Neuronal stem cell (in vitro differentiated cells): ENCODE measurements at regions not wholly inside any gene's neighbourhood (a gene's known extent, or its start where the extent isn't known, plus 50 kb on each side); places are given as distances from the start of the nearest gene placed in this dataset.

Experiments
- DNase-seq: peaks from one replicate; pipeline ENCODE4 v3.0.0-alpha.2; 2013; ENCODE audit warnings: low spot score
- H2AFZ ChIP-seq: one replicate; pipeline ENCODE4 v1.6.1; 2013; ENCODE audit warnings: mild to moderate bottlenecking, low read length, inconsistent platforms
- H2AK5ac ChIP-seq: 2 replicates; pipeline ENCODE4 v1.6.1; 2013; ENCODE audit warnings: low read depth, mild to moderate bottlenecking, inconsistent platforms, low read length, moderate library complexity, mixed read lengths
- H2BK120ac ChIP-seq: 2 replicates; pipeline ENCODE4 v1.6.1; 2013; ENCODE audit warnings: low read depth, mild to moderate bottlenecking, inconsistent platforms, low read length, moderate library complexity, mixed read lengths
- H2BK12ac ChIP-seq: one replicate; pipeline ENCODE4 v1.6.1; 2013; ENCODE audit warnings: low read length, inconsistent platforms
- H2BK15ac ChIP-seq: 2 replicates; pipeline ENCODE4 v1.6.1; 2013; ENCODE audit warnings: mild to moderate bottlenecking, low read length, inconsistent platforms, mixed read lengths
- H2BK5ac ChIP-seq: one replicate; pipeline ENCODE4 v1.6.1; 2013; ENCODE audit warnings: inconsistent platforms, mild to moderate bottlenecking, low read length, moderate library complexity
- H3K14ac ChIP-seq: one replicate; pipeline ENCODE4 v1.6.1; 2013; ENCODE audit warnings: low read length, inconsistent platforms
- H3K18ac ChIP-seq: 2 replicates; pipeline ENCODE4 v1.6.1; 2013; ENCODE audit warnings: low read length, inconsistent platforms
- H3K23ac ChIP-seq: 2 replicates; pipeline ENCODE4 v1.6.1; 2013; ENCODE audit warnings: low read depth, mild to moderate bottlenecking, mixed read lengths, low read length, inconsistent platforms; ENCODE audit not compliant: poor library complexity
- H3K27ac ChIP-seq: replicated peaks from 3 replicates; pipeline ENCODE4 v1.5.1; 2013; ENCODE audit warnings: low read length, inconsistent platforms
- H3K27me3 ChIP-seq, 3 experiments: 2 replicates each; pipeline ENCODE4 v1.6.1; 2013; ENCODE audit warnings: low read length in 3 of 3, mild to moderate bottlenecking in 2 of 3, inconsistent platforms in 1 of 3, low read depth in 1 of 3, mixed read lengths in 1 of 3, moderate library complexity in 1 of 3; ENCODE audit not compliant: control insufficient read depth in 3 of 3, insufficient read depth in 3 of 3
- H3K36me3 ChIP-seq, 2 donors: replicated peaks in 1 of 2; 2 replicates each; pipeline ENCODE4 v1.6.1; 2013; ENCODE audit warnings: low read length in 2 of 2; ENCODE audit not compliant: control insufficient read depth in 2 of 2, insufficient read depth in 2 of 2
- H3K4ac ChIP-seq: 2 replicates; pipeline ENCODE4 v1.6.1; 2013; ENCODE audit warnings: inconsistent platforms, mild to moderate bottlenecking, low read length, moderate library complexity
- H3K4me1 ChIP-seq, 2 donors: 1 replicate in 1 of 2; 2 replicates in 1 of 2; pipeline ENCODE4 v1.6.1; 2013; ENCODE audit warnings: low read length in 2 of 2, low read depth in 1 of 2; ENCODE audit not compliant: control insufficient read depth in 2 of 2, insufficient read depth in 1 of 2
- H3K4me2 ChIP-seq: one replicate; pipeline ENCODE4 v1.6.1; 2013; ENCODE audit warnings: mild to moderate bottlenecking, low read length, inconsistent platforms; ENCODE audit not compliant: insufficient read depth, poor library complexity, severe bottlenecking
- H3K4me3 ChIP-seq, 2 donors: 2 replicates each; pipeline ENCODE4 v1.5.1; 2013; ENCODE audit warnings: low read length in 2 of 2, mild to moderate bottlenecking in 2 of 2, inconsistent platforms in 1 of 2, moderate library complexity in 1 of 2
- H3K79me1 ChIP-seq: one replicate; pipeline ENCODE4 v1.6.1; 2013; ENCODE audit warnings: low read depth, mild to moderate bottlenecking, inconsistent platforms, low read length, moderate library complexity
- H3K9ac ChIP-seq: one replicate; pipeline ENCODE4 v1.6.1; 2013; ENCODE audit warnings: mild to moderate bottlenecking, low read depth, low read length, inconsistent platforms; ENCODE audit not compliant: poor library complexity
- H3K9me3 ChIP-seq, 2 donors: replicated peaks in 1 of 2; 2 replicates each; pipeline versions ENCODE3 to v1.6.1; 2013; ENCODE audit warnings: low read length in 2 of 2, mild to moderate bottlenecking in 2 of 2, inconsistent platforms in 1 of 2, low read depth in 1 of 2, mixed read lengths in 1 of 2, moderate library complexity in 1 of 2; ENCODE audit not compliant: control insufficient read depth in 2 of 2, insufficient read depth in 1 of 2
- H4K8ac ChIP-seq: one replicate; pipeline ENCODE4 v1.6.1; 2013; ENCODE audit warnings: low read depth, mild to moderate bottlenecking, inconsistent platforms, low read length, moderate library complexity
- H4K91ac ChIP-seq: one replicate; pipeline ENCODE4 v1.6.1; 2013; ENCODE audit warnings: low read length, low read depth, mild to moderate bottlenecking, inconsistent platforms; ENCODE audit not compliant: poor library complexity
- WGBS, 2 donors: extraction: QIAGEN DNeasy Blood & Tissue Kit; methylation state at CpG; one replicate each; pipeline ENCODE4 v1.1.7; 2013; ENCODE audit warnings: missing lambda C conversion rate in 2 of 2, mixed read lengths in 1 of 2; ENCODE audit not compliant: insufficient read length in 2 of 2, insufficient replicate concordance in 1 of 2; ENCODE audit errors: extremely low coverage in 2 of 2; 5-methylcytosine and 5-hydroxymethylcytosine counted together

DNA sequence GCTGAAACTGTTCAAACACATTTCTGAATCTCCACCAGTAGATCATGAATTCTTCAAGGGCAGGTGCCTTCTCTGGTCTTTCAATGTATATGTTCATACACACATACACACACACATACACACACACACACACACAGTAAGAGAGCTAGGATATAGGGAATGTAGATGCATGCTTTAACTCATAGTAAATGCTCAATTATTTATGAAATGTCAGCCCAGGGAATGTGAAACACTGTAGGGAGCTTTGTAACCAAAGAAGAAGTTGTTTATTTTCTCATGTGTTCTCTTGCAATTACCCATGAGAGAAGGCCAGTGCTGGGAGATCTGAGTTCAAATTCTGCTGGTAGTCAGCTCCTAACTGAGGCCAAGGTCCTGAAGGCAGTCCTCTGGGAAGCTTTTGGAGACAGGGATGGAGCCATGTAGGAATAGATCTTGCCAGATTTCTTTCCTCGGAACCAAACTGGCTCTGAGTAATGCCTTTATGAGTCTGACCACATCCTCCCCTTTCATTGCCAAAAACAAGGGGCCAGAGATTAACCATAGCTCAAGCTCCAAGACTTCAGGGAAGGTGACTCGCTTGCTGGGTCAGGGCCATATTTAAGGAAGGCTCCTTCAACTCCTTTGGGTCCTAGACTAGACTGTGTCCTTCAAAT, 487.0 kb upstream of the TNC start:
- Histone ChIP-seq H4K91ac (no peak overlapping the region), H3K18ac (no peak overlapping the region), H3K4ac (no peak overlapping the region), H3K27ac (no peak overlapping the region), H3K79me1 (no peaks in the 10 kb centered on the region), H3K9ac (no peak overlapping the region), H3K4me2 (no peak overlapping the region), H3K9me3 (no peaks in the 10 kb centered on the region), H2BK12ac (no peak overlapping the region), H2AK5ac (no peak overlapping the region), H3K4me3 (no peak overlapping the region), H3K14ac (no peak overlapping the region), H3K4me1 (no peaks in the 10 kb centered on the region), H4K8ac (no peak overlapping the region), H3K36me3 (no peaks in the 10 kb centered on the region), H2BK5ac (no peak overlapping the region), H3K27me3 (no peaks in the 10 kb centered on the region), H2BK120ac (no peak overlapping the region), H3K23ac (no peak overlapping the region), H2AFZ (no peak overlapping the region), H2BK15ac (no peak overlapping the region)
- DNase-seq = no peak
- WGBS, 2 donors = no CpG with 5 or more reads among the region's 2 CpGs

GRCh38 chr9:115606838-115607237, 488.9 kb upstream of the TNC start:
- Histone ChIP-seq H3K4ac (no peak overlapping the region), H2AK5ac (no peak overlapping the region), H2BK120ac (no peak overlapping the region), H2BK5ac (no peak overlapping the region), H3K4me3 (no peak overlapping the region), H4K91ac (no peak overlapping the region), H3K23ac (no peak overlapping the region), H3K4me2 (no peak overlapping the region), H3K27ac (no peak overlapping the region), H4K8ac (no peak overlapping the region), H3K14ac (no peak overlapping the region), H3K4me1 (no peaks in the 10 kb centered on the region), H2BK12ac (no peak overlapping the region), H3K9ac (no peak overlapping the region), H3K18ac (no peak overlapping the region), H3K9me3 (no peaks in the 10 kb centered on the region), H2BK15ac (no peak overlapping the region), H2AFZ (no peak overlapping the region), H3K79me1 (no peaks in the 10 kb centered on the region), H3K27me3 (no peaks in the 10 kb centered on the region), H3K36me3 (no peaks in the 10 kb centered on the region)
- DNase-seq = no peak

GRCh38 chr9:115614326-115614999, 496.5 kb upstream of the TNC start:
- H3K27me3 ChIP-seq = peaks cover 0 to 4% (median 0%) of the 10 kb centered on the region in 3 experiments
- H3K4me2 ChIP-seq = no peak overlapping the region
- no peak overlapping the region for H3K27ac ChIP-seq
- H3K79me1 ChIP-seq = no peaks in the 10 kb centered on the region
- H3K9me3 ChIP-seq = no peaks in the 10 kb centered on the region
- no peak overlapping the region for H4K8ac ChIP-seq
- no peak overlapping the region for H2AFZ ChIP-seq
- peaks cover 0 to 2% of the 10 kb centered on the region in 2 donors for H3K4me1 ChIP-seq
- H2BK15ac ChIP-seq = no peak overlapping the region
- no peak overlapping the region for H3K4me3 ChIP-seq
- no peak overlapping the region for H3K9ac ChIP-seq
- WGBS, 2 donors = no CpG with 5 or more reads among the region's 4 CpGs
- no peak overlapping the region for H3K23ac ChIP-seq
- H3K36me3 ChIP-seq = no peaks in the 10 kb centered on the region
- H2BK120ac ChIP-seq = no peak overlapping the region
- H2BK5ac ChIP-seq = no peak overlapping the region
- no peak overlapping the region for H3K4ac ChIP-seq
- no peak overlapping the region for H3K18ac ChIP-seq
- no peak overlapping the region for H3K14ac ChIP-seq
- no peak overlapping the region for H2AK5ac ChIP-seq
- no peak for DNase-seq
- no peak overlapping the region for H2BK12ac ChIP-seq
- no peak overlapping the region for H4K91ac ChIP-seq

GRCh38 chr9:115615000-115615401, 497.0 kb upstream of the TNC start:
- Histone ChIP-seq H2BK15ac (no peak overlapping the region), H3K18ac (no peak overlapping the region), H3K23ac (no peak overlapping the region), H2BK12ac (no peak overlapping the region), H3K4me3 (no peak overlapping the region), H3K36me3 (no peaks in the 10 kb centered on the region), H2BK5ac (no peak overlapping the region), H4K8ac (no peak overlapping the region), H2AK5ac (no peak overlapping the region), H3K79me1 (no peaks in the 10 kb centered on the region), H3K4me2 (no peak overlapping the region), H3K27me3 (peaks cover 0 to 4% (median 0%) of the 10 kb centered on the region in 3 experiments), H3K14ac (no peak overlapping the region), H2BK120ac (no peak overlapping the region), H3K4ac (no peak overlapping the region), H3K9me3 (no peaks in the 10 kb centered on the region), H4K91ac (no peak overlapping the region), H3K4me1 (peaks cover 0 to 2% of the 10 kb centered on the region in 2 donors), H2AFZ (no peak overlapping the region), H3K27ac (no peak overlapping the region), H3K9ac (no peak overlapping the region)
- no peak for DNase-seq
- WGBS, 2 donors = no CpG with 5 or more reads among the region's 3 CpGs
